ENCODE measurements at regions not wholly inside any gene's neighbourhood (a gene's known extent, or its start where the extent isn't known, plus 50 kb on each side); places are given as distances from the start of the nearest gene placed in this dataset.

- DNase-seq (ENCODE audit: low spot score in 2 of 2) (no peak), FAIRE-seq (no peak)
Observed at GRCh38 chr5:5044247-5044840, 95.8 kb upstream of the ADAMTS16 start.

DNA sequence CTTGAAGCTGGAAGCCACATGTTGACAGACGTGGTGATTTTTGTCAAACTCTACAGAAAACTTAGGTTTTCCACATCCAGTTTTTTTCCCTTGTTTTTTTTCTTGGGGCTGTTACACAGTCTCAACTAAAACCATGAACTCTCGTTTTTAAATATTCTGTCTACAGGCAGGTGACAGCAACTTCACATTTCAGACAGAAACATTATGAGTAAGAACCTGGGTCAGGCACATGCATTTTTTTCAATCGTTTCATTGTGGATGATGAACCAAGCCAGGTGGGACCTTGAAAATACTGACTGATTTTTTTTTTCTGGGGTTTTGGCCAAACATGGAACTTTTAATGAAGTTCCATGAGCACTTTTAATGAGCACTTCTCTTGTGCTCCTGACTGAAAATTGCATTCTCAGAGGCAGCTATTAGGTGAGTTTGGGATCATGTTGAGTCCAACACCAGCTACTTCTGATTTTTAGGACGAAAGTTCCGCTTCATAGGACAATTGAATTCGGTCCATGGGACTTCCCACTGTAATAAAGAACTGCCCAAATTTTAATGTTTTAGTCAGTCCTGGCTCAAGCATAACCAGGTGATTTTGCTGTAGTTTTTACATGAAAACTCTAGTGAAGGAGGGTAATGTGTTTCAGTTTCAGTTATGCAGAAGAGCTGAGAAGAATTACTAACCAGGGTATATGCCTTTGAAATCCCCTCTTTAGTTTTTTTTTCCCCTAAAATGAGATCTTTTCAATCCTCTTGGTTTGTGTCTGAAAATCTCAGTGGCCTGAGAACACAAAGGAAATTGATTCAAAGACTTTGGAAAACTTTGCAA, 93.2 kb upstream of the ADAMTS16 start:
- DNase-seq (ENCODE audit: low spot score in 2 of 2), result no peak
- FAIRE-seq, result no peak

GRCh38 chr5:5050801-5051200, 89.3 kb upstream of the ADAMTS16 start:
- DNase-seq (ENCODE audit: low spot score in 2 of 2), result no peak
- no peak for FAIRE-seq

- FAIRE-seq, result no peak
- no peak for DNase-seq (ENCODE audit: low spot score in 2 of 2)
Observed at GRCh38 chr5:5055712-5056111, 84.4 kb upstream of the ADAMTS16 start.

- DNase-seq (ENCODE audit: low spot score in 2 of 2), result no peak
- FAIRE-seq, result no peak
Observed at GRCh38 chr5:5061836-5062235, 78.3 kb upstream of the ADAMTS16 start.

DNA sequence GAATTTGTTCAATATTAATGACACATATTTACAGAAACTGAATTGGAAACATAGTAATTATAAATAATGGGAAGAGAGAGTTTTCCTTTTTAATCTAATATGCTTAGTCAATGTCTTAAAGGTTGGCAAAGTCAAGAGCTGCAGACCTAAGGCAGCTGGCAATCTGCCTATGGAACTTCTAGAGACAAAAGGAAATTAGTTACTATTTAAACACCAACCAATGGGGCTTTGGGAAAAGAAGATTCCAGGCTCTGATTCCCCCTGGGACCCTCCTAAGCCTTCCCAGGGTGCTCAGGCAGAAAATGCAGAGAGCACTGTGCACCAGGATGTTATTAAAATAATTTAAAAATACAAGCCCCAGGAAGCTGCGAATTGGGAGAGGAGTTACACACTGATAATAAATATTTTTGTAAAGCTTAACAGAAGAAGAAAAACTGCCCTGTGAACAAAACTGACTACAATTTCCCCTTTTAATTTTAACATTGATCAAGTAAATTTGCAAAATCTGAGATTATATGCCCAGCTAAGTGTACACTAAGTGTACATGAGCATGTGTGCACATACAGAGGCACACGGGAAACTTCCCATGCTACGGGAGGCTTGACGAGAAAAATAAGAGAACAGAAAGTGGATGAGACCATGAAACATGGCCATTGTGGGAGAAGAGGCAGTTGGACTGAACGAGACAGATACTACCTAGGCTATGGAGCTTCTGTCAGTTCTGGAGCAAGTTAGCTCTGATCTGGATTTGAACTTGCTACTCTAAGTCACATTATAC, 77.4 kb upstream of the ADAMTS16 start:
- DNase-seq (ENCODE audit: low spot score in 2 of 2), result no peak

GRCh38 chr5:5063533-5063953, 76.6 kb upstream of the ADAMTS16 start:
- no peak for DNase-seq (ENCODE audit: low spot score in 2 of 2)
- FAIRE-seq, result no peak

More for the DNA sequence above, 77.4 kb upstream of the ADAMTS16 start:
- FAIRE-seq, result no peak

- FAIRE-seq (no peak), DNase-seq (ENCODE audit: low spot score in 2 of 2) (no peak)
Observed at GRCh38 chr5:5065472-5065871, 74.7 kb upstream of the ADAMTS16 start.

- FAIRE-seq (no peak), DNase-seq (ENCODE audit: low spot score in 2 of 2) (no peak)
Observed at GRCh38 chr5:5066276-5067186, 73.6 kb upstream of the ADAMTS16 start.

GRCh38 chr5:5069851-5070250, 70.3 kb upstream of the ADAMTS16 start:
- FAIRE-seq (no peak), DNase-seq (ENCODE audit: low spot score in 2 of 2) (no peak)

- no peak for FAIRE-seq
- no peak for DNase-seq (ENCODE audit: low spot score in 2 of 2)
Observed at GRCh38 chr5:5071554-5071953, 68.6 kb upstream of the ADAMTS16 start.

DNA sequence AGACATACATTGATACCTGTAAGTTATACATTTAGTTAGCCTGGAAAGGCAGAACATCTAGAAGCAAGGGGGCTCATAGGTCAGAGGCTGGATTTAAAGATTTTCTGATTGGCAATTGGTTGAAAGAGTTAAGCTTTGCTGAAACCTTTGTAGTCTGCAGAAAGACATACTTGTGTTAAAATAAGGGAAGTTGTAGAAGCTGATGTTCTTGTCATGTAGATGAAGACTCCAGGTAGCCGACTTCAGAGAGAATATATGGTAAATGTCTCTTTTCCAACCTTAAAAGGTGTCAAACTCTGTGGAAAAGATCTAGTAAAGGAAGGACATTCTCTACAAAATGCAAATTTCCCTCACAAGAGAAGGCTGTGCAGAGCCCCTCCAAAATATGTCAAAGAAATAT, 62.9 kb upstream of the ADAMTS16 start:
- DNase-seq (ENCODE audit: low spot score in 2 of 2) (no peak), FAIRE-seq (no peak)

DNA sequence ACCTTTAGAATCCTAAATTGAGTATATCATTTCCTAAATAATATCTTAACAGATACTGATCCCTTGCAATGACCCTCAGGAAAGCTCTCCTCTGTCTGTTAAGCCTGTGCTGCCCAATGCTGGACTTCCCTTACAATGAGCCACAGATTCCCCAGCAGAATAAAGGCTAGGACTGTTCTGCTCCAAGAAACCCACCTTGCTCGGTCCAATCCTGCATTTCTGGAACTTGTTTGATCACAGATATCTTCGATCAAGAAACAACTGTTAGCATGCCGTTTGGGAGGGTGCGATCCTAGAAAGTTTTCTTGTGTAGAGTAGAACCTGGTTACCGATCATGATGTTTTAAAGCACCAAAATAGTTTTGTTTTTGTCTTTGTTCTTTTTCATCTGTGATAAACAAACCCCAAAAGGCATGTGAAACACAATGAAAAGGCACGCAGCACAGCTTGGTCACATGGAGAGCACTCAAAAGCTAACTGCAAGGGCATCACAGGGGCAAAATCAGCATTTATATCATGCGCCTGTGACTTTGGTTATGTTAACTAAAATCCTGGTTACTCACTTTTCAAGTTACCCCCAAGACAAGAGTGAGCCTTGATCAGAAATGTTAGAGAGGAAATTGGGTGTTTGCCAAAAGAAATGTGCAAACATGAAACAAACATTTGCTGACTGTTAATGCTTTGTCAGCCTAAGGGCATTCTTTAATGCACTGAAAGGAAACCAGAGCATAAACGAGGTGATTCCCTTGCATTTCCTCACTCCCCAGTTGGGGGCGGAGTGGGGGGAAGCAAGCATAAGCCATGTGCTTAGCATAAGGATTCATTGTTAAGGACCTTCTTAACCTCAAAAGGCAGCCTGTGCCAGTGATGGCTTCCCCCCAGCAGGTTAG, 61.9 kb upstream of the ADAMTS16 start:
- DNase-seq (ENCODE audit: low spot score in 2 of 2), result no peak
- no peak for FAIRE-seq

- no peak for DNase-seq (ENCODE audit: low spot score in 2 of 2)
- FAIRE-seq, result no peak
Observed at GRCh38 chr5:5079876-5080275, 60.3 kb upstream of the ADAMTS16 start.

DNA sequence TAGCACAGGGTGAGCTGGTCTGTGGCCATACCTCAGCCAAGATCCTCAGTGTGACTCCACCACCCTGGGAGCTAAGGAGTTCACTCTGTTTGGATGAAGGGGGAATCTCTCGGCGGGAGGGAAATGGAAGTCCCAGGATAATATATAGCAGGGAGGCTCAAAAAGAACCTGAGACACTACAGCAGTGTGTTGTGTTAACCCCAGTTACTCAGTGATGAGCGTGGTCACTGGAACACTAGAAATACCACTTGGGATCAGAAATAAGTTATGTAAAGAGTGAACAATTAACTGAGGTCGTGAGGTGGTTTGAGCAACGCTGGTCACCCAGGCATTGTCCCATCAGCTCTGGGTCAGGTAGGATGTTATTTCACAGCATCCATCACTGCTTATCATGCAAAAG, 59.3 kb upstream of the ADAMTS16 start:
- no peak for FAIRE-seq
- no peak for DNase-seq (ENCODE audit: low spot score in 2 of 2)

GRCh38 chr5:5085381-5085780, 54.7 kb upstream of the ADAMTS16 start:
- FAIRE-seq (no peak), DNase-seq (ENCODE audit: low spot score in 2 of 2) (no peak)

DNA sequence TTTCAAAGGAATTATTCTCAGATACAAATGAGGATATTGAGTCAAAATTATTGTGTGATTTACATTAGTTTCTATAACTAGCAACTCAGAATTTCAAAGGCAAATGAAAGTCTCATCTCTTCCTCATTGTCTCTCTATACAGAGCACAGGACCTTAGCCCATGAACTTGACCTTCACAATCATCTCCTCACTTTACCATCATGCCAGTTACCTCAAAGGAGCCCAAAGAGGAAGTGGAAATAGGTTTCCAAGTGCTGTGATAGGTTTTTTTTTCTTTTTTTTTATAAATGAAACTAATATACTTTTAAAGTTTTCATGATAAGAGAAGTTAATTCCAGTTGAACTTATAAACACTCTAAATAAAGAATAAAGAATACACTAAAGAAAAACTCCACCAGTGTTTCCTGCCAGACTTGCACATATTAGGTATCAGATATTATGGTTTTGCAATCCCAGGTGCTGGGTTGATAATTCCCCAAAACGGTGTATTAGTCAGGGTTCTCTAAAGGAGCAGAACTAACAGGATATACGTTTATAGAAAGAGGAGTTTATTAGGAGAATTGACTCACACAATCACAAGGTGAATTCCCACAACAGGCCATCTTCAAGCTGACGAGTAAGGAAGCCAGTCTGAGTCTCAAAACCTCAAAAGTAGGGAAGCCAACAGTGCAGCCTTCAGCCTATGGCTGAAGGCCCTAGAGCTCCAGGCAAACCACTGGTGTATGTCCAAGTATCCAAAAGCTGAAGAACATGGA, 50.1 kb upstream of the ADAMTS16 start:
- FAIRE-seq, result no peak
- no peak for DNase-seq (ENCODE audit: low spot score in 2 of 2)

All from frontal cortex (tissue), 3 donors.